ENCODE measurements at regions not wholly inside any gene's neighbourhood (a gene's known extent, or its start where the extent isn't known, plus 50 kb on each side); places are given as distances from the start of the nearest gene placed in this dataset.

GRCh38 chr2:14723684-14724083, 91.2 kb downstream of the LRATD1 start:
- H3K9me3 ChIP-seq (ENCODE audit: control insufficient read depth in 1 of 2, insufficient read depth in 1 of 2, low read depth in 1 of 2, low read length in 2 of 2), result 0 out of 4 replicates have a peak, but pooled peaks cover 0 to 6% of the 10 kb centered on the region in 2 experiments
- H3K9ac ChIP-seq (ENCODE audit: low read length), result no peak overlapping the region
- ChIA-PET CTCF (no interaction called here), RAD21 (ENCODE audit: low non-redundant PET in 1 of 2, low total read pairs in 2 of 2, uncharacterized antibody in 2 of 2, unreplicated experiment in 2 of 2) (no interaction called here), POLR2A (no interaction called here)
- H3K4me2 ChIP-seq (ENCODE audit: low read length), result no peak overlapping the region
- no peak overlapping the region for H2AFZ ChIP-seq (ENCODE audit: low read depth, low read length, poor library complexity, severe bottlenecking)
- H4K20me1 ChIP-seq (ENCODE audit: insufficient read depth), result no peaks in the 10 kb centered on the region
- TF ChIP-seq CBX3 (IDR thresholded peaks at IDR 0.05; ENCODE audit: low read depth) (no peak), SP1 (IDR thresholded peaks at IDR 0.05; ENCODE audit: low read depth) (no peak), EZH2 (IDR thresholded peaks at IDR 0.05) (no peak), EZH2phosphoT487 (IDR thresholded peaks at IDR 0.05; ENCODE audit: borderline replicate concordance) (no peak), EGR1 (IDR thresholded peaks at IDR 0.05; ENCODE audit: low read depth) (no peak), YY1 (IDR thresholded peaks at IDR 0.05; ENCODE audit: extremely low read depth, insufficient replicate concordance, low read depth, low read length) (no peak), ATF3 (IDR thresholded peaks at IDR 0.05) (no peak), CEBPB (IDR thresholded peaks at IDR 0.05; ENCODE audit: low read depth) (no peak), SIN3A (IDR thresholded peaks at IDR 0.05; ENCODE audit: low read depth) (no peak), ZFX (IDR thresholded peaks at IDR 0.05) (no peak), TCF7L2 (IDR thresholded peaks at IDR 0.05; ENCODE audit: borderline replicate concordance, extremely low read depth, insufficient read depth, insufficient read length) (no peak), REST (IDR thresholded peaks at IDR 0.05; ENCODE audit: low read depth) (no peak)
- no peaks in the 10 kb centered on the region for H3K79me2 ChIP-seq (ENCODE audit: insufficient read depth, low read length)
- H3K9me2 ChIP-seq (ENCODE audit: insufficient read depth), result no peaks in the 10 kb centered on the region
- ATAC-seq (no peak), DNase-seq (ENCODE audit: low read depth, low spot score) (no peak)
- BruUV-seq (replicated peaks), result no TSS peak
- H3K36me3 ChIP-seq (ENCODE audit: control insufficient read depth in 1 of 2, insufficient read depth in 2 of 2, low read length in 2 of 2), result no peaks in the 10 kb centered on the region
- intact Hi-C loops (cut with micrococcal nuclease), result no loop called here
- no peaks in the 10 kb centered on the region for H3K27me3 ChIP-seq (ENCODE audit: insufficient read depth, low read length)
- H3K4me1 ChIP-seq (ENCODE audit: control insufficient read depth in 1 of 2, insufficient read depth in 2 of 2, low read length in 2 of 2), result no peaks in the 10 kb centered on the region
- no peak overlapping the region for H3K27ac ChIP-seq (ENCODE audit: low read depth, low read length)
- no peak overlapping the region for H3K4me3 ChIP-seq (replicated peaks in 1 of 2; ENCODE audit: low read depth in 1 of 2, low read length in 2 of 2)
